DOHH2 (cell line): ENCODE measurements at regions not wholly inside any gene's neighbourhood (a gene's known extent, or its start where the extent isn't known, plus 50 kb on each side); places are given as distances from the start of the nearest gene placed in this dataset.

ENCODE experiments used
- H3F3A ChIP-seq: fragments of 200-600 bp; sonication (generic), shearing (Covaris generic); 2 replicates; pipeline ENCODE4 v1.6.0; 2016; ENCODE audit warnings: antibody characterized with exemption, mild to moderate bottlenecking; ENCODE audit not compliant: control insufficient read depth, insufficient read depth
- H3K27ac ChIP-seq: fragments of 200-600 bp; sonication (generic); 2 replicates; pipeline ENCODE4 v1.5.1; 2014; ENCODE audit warnings: low read depth, mild to moderate bottlenecking, low read length, moderate library complexity
- H3K27me3 ChIP-seq: fragments of 200-600 bp; sonication (generic); 2 replicates; pipeline ENCODE4 v1.6.1; 2014; ENCODE audit warnings: mild to moderate bottlenecking, low read length, mixed read lengths; ENCODE audit not compliant: control insufficient read depth
- H3K36me3 ChIP-seq: fragments of 200-600 bp; sonication (generic); 2 replicates; pipeline ENCODE4 v1.6.1; 2014; ENCODE audit warnings: mild to moderate bottlenecking, low read length, moderate library complexity, mixed read lengths; ENCODE audit not compliant: control insufficient read depth
- H3K4me1 ChIP-seq: fragments of 200-600 bp; sonication (generic); 2 replicates; pipeline ENCODE4 v1.6.1; 2014; ENCODE audit warnings: mild to moderate bottlenecking, low read length, mixed read lengths; ENCODE audit not compliant: control insufficient read depth
- H3K4me2 ChIP-seq: fragments of 200-600 bp; sonication (generic); 2 replicates; pipeline ENCODE4 v1.6.0; 2014; ENCODE audit warnings: mild to moderate bottlenecking, low read length, moderate library complexity
- H3K4me3 ChIP-seq: fragments of 200-600 bp; sonication (generic); 2 replicates; pipeline ENCODE4 v1.5.1; 2014; ENCODE audit warnings: mild to moderate bottlenecking, low read length, mixed read lengths
- H3K79me2 ChIP-seq: fragments of 200-600 bp; sonication (generic); 2 replicates; pipeline ENCODE4 v1.6.1; 2014; ENCODE audit warnings: mild to moderate bottlenecking, low read length, mixed read lengths; ENCODE audit not compliant: control insufficient read depth
- H3K9me2 ChIP-seq: fragments of 200-600 bp; sonication (generic); replicated peaks from 2 replicates; pipeline ENCODE4 v1.6.1; 2014; ENCODE audit warnings: mild to moderate bottlenecking, low read length, mixed read lengths; ENCODE audit not compliant: control insufficient read depth
- H3K9me3 ChIP-seq: fragments of 200-600 bp; sonication (generic); 2 replicates; pipeline ENCODE4 v1.6.1; 2014; ENCODE audit warnings: antibody characterized with exemption, low read length, mixed read lengths; ENCODE audit not compliant: control insufficient read depth, insufficient read depth
- H4K20me1 ChIP-seq: fragments of 200-600 bp; sonication (generic); 2 replicates; pipeline ENCODE4 v1.6.0; 2014; ENCODE audit warnings: low read depth, mild to moderate bottlenecking, antibody characterized with exemption, low read length, moderate library complexity; ENCODE audit not compliant: control insufficient read depth, insufficient read depth
- CTCF ChIP-seq: fragments of 200-600 bp; sonication (generic); IDR thresholded peaks from one replicate; pipeline ENCODE4 v1.5.1; 2014; ENCODE audit warnings: antibody characterized with exemption, mild to moderate bottlenecking, low read depth, low read length; ENCODE audit not compliant: poor library complexity, severe bottlenecking
- EZH2phosphoT487 ChIP-seq: fragments of 200-600 bp; sonication (generic); IDR thresholded peaks from 2 replicates; pipeline ENCODE4 v1.6.1; 2017; ENCODE audit warnings: borderline replicate concordance, mild to moderate bottlenecking, antibody characterized with exemption, low read length, moderate library complexity, mixed read lengths

- Histone ChIP-seq H3K9me2 (no peaks in the 10 kb centered on the region), H3K4me3 (no peak overlapping the region), H3K4me2 (no peak overlapping the region), H3F3A (peaks cover 3% of the 10 kb centered on the region; the same call in 1 of the 2 replicates), H3K27me3 (no peaks in the 10 kb centered on the region), H4K20me1 (no peaks in the 10 kb centered on the region), H3K4me1 (peaks cover 15% of the 10 kb centered on the region), H3K36me3 (no peaks in the 10 kb centered on the region), H3K27ac (no peak overlapping the region), H3K79me2 (no peaks in the 10 kb centered on the region), H3K9me3 (no peaks in the 10 kb centered on the region)
- TF ChIP-seq CTCF (no peak), EZH2phosphoT487 (no peak)
Observed at GRCh38 chr1:199956005-199956404, 71.5 kb upstream of the NR5A2 start.

- Histone ChIP-seq H3F3A (no peaks in the 10 kb centered on the region), H3K79me2 (no peaks in the 10 kb centered on the region), H3K4me3 (no peak overlapping the region), H3K9me2 (no peaks in the 10 kb centered on the region), H4K20me1 (no peaks in the 10 kb centered on the region), H3K27me3 (no peaks in the 10 kb centered on the region), H3K4me1 (peaks cover 15% of the 10 kb centered on the region), H3K36me3 (no peaks in the 10 kb centered on the region), H3K27ac (no peak overlapping the region), H3K4me2 (no peak overlapping the region), H3K9me3 (no peaks in the 10 kb centered on the region)
- no peak for TF ChIP-seq EZH2phosphoT487
- no peak for TF ChIP-seq CTCF
Observed at GRCh38 chr1:199959033-199959774, 68.3 kb upstream of the NR5A2 start.

GRCh38 chr1:199959775-199960110, 67.8 kb upstream of the NR5A2 start:
- Histone ChIP-seq H3K9me3 (no peaks in the 10 kb centered on the region), H3K36me3 (no peaks in the 10 kb centered on the region), H3F3A (no peaks in the 10 kb centered on the region), H3K79me2 (no peaks in the 10 kb centered on the region), H3K27ac (no peak overlapping the region), H3K4me1 (peaks cover 11% of the 10 kb centered on the region), H3K4me2 (no peak overlapping the region), H3K4me3 (no peak overlapping the region), H3K27me3 (no peaks in the 10 kb centered on the region), H3K9me2 (no peaks in the 10 kb centered on the region), H4K20me1 (no peaks in the 10 kb centered on the region)
- TF ChIP-seq CTCF: no peak
- no peak for TF ChIP-seq EZH2phosphoT487
